SK-N-MC (cell line): ENCODE measurements at regions not wholly inside any gene's neighbourhood (a gene's known extent, or its start where the extent isn't known, plus 50 kb on each side); places are given as distances from the start of the nearest gene placed in this dataset.
"Not testable (repeated sequence)": the region's sequence is repeated elsewhere in the genome, so short reads cannot be mapped to it uniquely, and the experiment has no call there.

Experiments used
- EZH2 ChIP-seq: fragments of 200-600 bp; sonication (generic); IDR thresholded peaks from one replicate; pipeline ENCODE4 v1.6.1; 2017; ENCODE audit warnings: antibody characterized with exemption
- POLR2AphosphoS5 ChIP-seq: IDR thresholded peaks from 2 replicates; pipeline ENCODE4 v1.6.1; 2012; ENCODE audit warnings: mild to moderate bottlenecking, low read depth, low read length, borderline replicate concordance

DNA sequence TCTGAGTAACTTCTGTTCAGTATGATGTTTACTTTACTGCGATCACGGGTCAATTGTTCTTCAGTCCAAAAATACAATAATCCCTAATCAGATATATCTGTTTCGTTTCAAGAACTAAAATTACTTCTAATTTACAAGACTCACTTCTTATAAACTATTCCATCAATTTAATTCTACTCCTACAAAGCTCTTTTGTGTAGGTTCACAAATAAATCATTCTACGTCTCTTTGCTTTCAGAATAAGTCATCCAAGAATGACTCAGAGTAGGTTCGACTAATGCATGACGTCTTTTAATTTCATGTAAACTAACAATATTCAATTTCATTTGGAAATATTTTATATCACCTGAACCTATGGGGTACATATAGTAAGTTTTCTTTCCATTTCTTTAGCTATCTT is 571.9 kb downstream of the PCDH11X start:
- not testable (repeated sequence) for TF ChIP-seq EZH2, POLR2AphosphoS5
